NAMALWA (cell line): ENCODE measurements at regions not wholly inside any gene's neighbourhood (a gene's known extent, or its start where the extent isn't known, plus 50 kb on each side); places are given as distances from the start of the nearest gene placed in this dataset.

ENCODE experiments used
- DNase-seq: peaks from one replicate; pipeline ENCODE4 v3.0.0-alpha.2; 2015; ENCODE audit warnings: low spot score

DNA sequence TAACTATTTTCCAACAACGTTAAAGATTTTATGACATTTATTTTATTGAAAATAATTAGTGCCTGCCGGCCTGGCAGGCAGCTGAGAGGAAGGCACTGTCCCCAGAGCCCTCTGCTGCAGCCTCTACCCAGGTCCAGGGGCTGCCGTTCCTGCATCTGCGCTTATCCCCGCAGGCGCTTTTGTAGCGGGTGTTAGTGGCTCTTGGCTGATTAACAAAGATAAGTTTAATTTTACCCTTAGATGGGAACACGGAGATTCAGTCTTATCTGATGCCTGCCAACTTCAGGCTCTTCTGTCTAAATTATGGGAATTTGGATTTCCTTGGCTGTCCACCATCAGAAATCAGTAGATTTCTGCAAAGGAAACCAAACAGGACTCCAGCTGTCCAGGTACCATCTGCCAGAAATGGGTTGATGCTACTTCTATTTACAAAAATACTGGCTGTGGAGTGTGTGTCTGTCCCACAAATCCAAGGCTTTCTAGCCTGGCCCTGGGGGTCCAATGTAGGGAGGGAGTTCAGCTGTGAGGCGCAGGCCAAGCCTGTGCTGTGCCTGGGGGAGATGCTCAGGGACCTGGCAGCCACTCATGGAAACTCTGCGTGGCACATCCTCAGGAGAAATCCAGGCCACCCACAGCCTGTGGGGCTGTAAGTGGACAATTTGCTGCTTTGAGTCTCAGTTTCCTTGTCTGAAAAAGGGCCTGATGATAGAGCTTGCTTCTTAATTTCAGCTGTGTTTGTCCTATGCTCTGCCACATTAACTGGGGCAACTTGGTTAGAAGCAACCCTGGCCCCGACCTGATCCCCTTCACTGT, 62.0 kb upstream of the IGFBP3 start:
- DNase-seq: no peak

DNA sequence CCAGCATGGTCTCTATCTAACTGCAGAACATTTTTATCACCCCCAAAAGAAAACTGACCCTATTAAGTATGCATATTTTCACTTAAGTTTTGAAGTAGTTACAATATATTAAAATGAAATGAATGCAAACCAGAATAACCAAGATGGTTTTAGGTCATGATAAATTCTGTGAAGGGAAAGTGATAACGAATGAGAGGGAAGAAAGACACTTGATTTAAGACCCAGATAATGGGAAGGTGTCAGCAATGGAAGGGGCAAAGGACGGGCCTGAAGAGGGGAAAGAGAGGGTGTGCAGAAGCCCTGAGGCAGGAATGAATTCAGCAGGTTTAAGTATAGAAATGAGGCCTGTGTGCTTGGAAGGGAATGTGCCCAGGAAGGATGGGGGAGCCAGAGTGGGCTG, 61.1 kb upstream of the IGFBP3 start:
- no peak for DNase-seq

GRCh38 chr7:45980973-45981372, 59.9 kb upstream of the IGFBP3 start:
- no peak for DNase-seq

DNA sequence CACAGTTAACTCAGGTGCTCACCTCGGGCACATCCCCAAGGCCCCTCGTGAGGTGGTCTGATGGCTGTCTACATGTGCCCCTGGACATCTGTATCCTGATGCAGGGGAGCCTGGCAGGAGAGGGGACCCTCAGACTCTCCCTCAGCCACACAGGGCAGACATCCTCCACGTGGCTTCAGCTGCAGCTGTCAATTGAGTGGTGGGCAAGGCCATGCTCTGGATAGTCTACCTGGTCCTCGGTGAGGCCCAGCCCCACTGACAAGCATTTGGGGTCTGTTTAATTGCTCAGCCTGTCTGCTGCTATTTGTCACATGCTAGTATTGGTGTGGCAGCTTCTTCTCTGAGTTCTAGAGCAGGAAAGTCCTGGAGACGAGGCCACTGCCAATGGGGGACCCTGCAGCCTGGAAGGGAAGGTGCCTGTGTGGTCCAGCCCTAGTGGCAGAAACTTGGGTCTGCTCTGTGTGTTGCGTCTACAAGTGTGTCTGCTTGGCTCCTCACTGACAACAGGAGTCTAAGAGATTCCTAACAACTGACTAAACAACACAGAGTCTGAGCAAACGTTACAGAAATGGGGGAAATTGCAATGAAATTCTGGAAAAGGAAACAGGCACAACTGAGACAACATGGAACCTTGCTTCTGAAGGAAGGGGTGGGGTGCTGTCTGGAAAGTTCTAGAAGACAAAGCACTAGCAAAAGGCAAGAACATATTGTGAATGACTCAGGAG, 59.3 kb upstream of the IGFBP3 start:
- DNase-seq: no peak

GRCh38 chr7:45979275-45980180, 58.5 kb upstream of the IGFBP3 start:
- no peak for DNase-seq

DNA sequence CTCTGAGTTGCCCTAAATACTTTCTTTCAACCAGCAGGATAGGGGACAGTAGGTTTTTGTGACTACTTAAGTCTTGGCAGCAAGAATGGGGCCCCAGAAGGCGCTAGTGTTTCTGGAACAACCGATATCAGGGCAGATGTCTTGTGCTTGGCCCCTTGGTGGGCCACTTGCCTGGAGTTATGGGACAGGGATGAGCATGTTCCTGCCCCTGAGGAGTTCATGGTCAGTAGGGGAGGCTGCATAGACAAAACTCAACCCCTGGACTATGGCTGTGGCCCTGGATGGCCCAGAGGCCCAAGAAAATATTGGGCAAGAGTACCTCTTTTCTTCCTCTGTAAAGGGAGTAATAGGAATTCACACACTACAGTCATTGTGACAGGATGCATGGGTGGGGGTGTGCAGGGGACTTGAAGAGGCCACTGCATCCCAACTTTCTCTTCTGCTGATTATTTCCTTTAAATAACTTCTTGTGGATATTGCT, 57.7 kb upstream of the IGFBP3 start:
- no peak for DNase-seq

DNA sequence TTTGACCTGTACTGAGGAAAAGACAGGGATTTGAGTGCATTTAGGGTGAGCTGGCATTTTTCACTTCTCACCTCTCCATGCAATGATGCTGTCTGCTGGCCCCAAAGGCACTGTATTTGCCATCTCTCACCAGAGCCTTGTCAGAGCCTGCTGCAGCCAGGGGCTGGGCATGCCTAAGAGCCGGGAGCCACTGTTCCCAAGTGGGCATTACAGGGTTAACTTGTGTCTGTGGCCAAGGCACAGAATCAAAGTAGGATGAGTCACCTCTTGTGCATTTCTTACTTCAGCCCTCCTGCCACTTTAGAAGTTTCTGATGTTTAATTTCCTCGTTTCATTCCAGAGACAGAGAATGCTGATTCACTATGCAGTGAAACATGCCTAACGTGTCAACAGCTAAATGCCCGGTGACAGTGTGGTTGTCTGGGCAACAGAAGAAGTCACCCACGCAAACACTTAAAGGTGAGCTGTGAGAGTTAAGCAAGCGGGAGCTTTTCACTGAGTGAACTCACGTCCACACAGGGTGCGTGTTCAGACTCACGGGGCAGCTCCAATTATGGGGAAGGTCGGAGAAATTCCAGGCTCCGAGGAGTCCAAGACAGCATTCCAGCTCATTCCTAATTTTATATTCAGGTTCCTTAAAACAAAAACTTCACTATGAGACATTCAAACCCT, 57.1 kb upstream of the IGFBP3 start:
- DNase-seq: peak; percentile 16

DNA sequence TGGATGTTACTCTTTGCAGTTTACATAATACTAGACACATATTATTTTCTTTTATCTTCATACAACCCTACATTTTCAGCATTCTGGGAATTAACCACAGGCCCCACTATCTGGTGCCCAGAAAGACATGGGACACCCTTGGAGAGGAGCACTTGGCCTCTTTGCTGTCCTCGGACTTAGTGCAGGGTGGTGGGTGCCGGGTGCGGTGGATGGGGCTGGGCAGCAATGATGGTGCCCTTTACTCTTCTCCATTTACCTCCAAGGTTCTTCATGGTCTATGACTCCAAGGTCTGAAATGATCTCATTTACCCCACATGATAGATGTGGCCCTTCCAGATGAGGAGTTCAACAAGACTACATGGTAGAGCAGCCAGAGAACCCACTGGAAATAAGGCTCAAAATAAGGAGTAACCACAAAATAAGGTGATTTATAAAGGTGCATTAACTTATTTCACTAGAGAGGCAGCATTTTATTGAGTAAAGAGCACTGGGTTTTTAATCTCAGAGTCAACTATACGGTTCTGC, 56.2 kb upstream of the IGFBP3 start:
- no peak for DNase-seq

DNA sequence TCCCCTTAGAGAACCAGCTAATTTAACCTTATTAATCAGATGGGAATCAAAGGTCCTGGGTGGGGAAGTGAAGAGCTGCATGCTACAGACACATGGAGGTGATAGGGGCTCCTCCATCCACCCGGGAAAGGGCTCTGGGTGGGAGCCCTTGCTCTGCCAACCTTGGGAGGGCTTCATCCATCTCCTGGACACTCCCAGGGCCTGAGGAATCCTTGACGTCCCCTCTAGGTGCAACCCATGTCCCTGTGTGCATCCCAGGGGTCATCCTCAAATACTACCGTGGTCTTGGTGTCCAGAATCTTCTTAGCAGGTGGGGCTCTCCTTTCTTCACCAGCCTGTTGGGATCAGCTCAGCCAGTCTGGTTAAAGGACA, 55.4 kb upstream of the IGFBP3 start:
- no peak for DNase-seq

- no peak for DNase-seq
These were observed 54.9 kb upstream of the IGFBP3 start for GRCh38 chr7:45975847-45976484.

- no peak for DNase-seq
These were observed 54.3 kb upstream of the IGFBP3 start for GRCh38 chr7:45975367-45975766.

DNA sequence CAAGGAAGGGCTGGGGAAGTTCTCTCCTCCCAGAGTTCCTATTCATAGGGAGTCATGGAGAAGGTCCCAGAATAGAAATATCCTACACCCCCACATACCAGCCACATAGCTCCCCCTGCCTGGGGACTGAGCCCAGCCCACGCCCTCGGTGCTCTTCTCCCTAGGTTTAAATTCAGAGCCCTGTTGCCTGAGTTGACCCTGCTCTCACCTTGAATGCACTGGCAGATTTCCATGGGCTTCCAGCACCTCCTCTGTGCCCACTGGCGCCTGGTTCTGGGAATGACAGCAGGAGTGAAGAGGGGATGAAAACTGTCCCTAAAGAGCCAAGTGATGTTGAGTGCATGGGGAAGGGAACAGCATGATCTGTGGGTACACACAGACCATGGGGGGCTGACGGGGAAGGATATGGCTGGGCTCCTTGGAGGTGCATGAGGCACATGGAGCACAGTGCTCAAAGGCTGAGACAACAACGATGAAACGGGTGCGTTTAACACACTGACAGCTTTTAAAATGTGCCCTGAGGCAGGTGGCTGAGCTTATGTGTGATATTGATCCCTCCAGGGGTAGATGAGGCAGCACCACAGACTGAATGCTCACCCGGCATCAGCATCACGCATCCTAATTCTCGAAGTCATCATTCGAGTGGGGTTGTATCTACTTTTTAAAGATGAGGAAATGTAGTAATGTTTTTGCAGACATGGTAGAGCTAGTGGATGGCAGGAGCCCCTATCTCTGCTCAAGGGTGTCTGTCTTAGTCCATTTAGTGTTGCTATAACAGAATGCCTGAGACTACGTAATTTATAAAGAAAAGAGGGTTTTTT, 53.7 kb upstream of the IGFBP3 start:
- no peak for DNase-seq

DNA sequence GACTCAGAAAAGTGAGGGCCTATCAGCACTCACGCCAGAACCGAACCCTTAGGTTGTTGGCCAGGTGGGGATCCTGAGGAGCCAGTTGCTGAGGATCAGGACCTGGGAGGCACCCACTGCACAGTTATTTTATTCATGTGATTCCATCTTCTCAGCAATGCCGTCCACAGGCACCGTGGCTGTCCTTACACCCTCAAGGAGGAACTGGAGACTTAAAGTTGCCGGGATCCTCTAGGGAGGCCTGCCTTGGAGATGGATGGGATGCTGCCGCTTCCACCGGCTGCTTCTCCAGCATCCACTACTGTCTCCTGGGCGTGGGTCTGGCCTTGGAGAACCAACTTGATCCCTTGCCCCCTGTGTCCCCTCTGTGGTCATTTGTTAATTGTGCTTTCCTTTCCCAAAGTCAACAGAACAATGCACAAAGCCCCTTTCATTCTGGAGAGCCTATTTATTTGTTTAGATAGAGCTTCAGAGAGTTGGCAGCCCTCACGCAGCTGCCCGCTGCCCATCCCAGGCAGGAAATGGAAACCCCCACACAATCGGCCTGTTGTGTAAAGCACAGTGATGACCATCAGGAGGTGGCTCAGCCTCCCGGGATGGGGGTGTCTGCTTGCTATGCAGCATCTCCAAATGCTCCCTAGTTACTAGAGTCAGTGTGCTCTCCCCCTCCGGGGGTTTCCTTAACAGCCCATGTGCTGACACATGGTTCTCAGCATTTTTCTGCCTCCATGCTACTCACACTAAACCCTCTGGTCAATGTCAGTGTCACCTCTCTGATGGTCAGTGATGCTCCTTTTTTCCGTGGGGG, 52.9 kb upstream of the IGFBP3 start:
- no peak for DNase-seq

GRCh38 chr7:45972629-45973312, 51.7 kb upstream of the IGFBP3 start:
- DNase-seq: no peak

GRCh38 chr7:45971661-45972175, 50.6 kb upstream of the IGFBP3 start:
- DNase-seq: no peak

DNA sequence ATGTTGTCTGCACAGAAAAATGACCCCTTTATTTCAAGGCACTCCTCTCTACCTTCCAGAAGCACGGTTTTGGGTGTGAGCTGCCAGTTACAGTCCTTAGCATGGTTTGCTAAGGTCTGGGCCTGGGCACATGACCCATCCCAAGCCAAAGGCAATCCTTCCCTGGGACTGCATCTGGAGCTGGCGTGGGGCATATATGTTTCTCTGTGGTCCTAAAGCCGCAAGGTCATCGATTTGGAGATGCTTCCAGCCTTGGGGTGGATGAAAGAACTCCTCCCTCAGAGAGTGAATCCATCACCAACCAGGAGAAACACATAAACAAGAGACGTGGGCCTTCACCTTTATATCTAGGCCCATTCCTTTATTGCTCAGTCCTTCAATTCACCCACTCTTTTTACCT, 50.1 kb upstream of the IGFBP3 start:
- DNase-seq: no peak
